ENCODE measurements at regions not wholly inside any gene's neighbourhood (a gene's known extent, or its start where the extent isn't known, plus 50 kb on each side); places are given as distances from the start of the nearest gene placed in this dataset.

DNA sequence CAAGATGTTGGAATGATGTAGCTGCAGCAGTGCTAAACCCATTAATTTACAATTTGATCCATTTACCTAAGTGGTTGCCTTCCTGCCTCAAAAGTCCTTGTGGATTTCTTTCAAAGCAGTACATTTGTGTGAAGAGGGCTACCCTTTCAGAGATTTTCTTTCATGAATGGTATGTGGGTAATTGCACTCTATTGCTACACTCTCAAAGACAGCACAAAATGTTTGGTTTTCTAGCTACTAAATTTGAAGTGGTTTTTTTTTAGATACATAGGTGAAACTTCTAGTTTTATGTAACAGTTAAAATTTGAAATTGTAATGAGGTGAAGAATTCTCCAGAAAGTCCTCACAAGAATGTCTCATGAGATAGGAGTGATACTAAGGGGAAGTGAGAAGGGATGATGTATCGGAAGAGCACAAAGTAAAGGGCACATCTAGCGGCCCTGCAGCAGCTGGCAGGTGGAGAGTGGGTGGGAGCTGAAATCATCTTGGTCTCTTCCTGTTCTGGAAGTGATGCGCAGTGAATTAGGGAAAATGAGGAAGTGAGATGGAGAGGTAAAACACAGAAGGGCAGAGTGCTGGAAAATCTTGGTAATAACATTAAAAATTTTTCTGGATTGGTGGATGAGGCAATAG, 236.8 kb upstream of the MAN1A1 start:
- Mint-ChIP-seq H3K4me1 (ENCODE audit: unreplicated experiment) (peaks cover 2% of the 10 kb centered on the region), H3K27me3 (ENCODE audit: unreplicated experiment) (peaks cover 3% of the 10 kb centered on the region), H3K27ac (ENCODE audit: unreplicated experiment) (no peak overlapping the region), H3K4me3 (ENCODE audit: unreplicated experiment) (no peak overlapping the region), H3K36me3 (ENCODE audit: low read depth, unreplicated experiment) (no peaks in the 10 kb centered on the region), H3K9me3 (ENCODE audit: unreplicated experiment) (no peaks in the 10 kb centered on the region)
- no peak for DNase-seq (ENCODE audit: low spot score)
- TF ChIP-seq, protein P1, sequence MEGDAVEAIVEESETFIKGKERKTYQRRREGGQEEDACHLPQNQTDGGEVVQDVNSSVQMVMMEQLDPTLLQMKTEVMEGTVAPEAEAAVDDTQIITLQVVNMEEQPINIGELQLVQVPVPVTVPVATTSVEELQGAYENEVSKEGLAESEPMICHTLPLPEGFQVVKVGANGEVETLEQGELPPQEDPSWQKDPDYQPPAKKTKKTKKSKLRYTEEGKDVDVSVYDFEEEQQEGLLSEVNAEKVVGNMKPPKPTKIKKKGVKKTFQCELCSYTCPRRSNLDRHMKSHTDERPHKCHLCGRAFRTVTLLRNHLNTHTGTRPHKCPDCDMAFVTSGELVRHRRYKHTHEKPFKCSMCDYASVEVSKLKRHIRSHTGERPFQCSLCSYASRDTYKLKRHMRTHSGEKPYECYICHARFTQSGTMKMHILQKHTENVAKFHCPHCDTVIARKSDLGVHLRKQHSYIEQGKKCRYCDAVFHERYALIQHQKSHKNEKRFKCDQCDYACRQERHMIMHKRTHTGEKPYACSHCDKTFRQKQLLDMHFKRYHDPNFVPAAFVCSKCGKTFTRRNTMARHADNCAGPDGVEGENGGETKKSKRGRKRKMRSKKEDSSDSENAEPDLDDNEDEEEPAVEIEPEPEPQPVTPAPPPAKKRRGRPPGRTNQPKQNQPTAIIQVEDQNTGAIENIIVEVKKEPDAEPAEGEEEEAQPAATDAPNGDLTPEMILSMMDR (IDR thresholded peaks at IDR 0.05; ENCODE audit: unreplicated experiment), result no peak

DNA sequence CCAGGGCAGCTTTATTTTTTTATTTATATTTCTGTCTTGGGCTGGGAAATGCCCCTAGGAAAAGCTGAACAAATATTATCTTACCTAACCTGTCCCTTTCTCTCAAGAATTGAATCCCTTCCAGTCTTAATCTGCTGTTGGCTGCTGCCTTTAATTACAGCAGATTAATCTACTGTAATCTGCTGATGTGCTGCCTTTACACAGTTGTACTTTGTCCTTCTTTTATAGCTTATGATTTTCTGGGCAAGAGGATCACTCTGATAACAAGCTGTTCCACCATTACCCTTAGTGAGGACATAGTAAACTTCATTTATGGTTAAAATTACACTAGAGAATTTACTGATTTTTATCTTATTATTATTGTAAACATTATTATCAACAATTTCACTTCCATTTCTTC, 234.5 kb upstream of the MAN1A1 start:
- no peak overlapping the region for H3K4me3 Mint-ChIP-seq (ENCODE audit: unreplicated experiment)
- TF ChIP-seq, protein P1 (IDR thresholded peaks at IDR 0.05; ENCODE audit: unreplicated experiment), result no peak
- no peaks in the 10 kb centered on the region for H3K36me3 Mint-ChIP-seq (ENCODE audit: low read depth, unreplicated experiment)
- H3K27ac Mint-ChIP-seq (ENCODE audit: unreplicated experiment), result no peak overlapping the region
- H3K9me3 Mint-ChIP-seq (ENCODE audit: unreplicated experiment), result no peaks in the 10 kb centered on the region
- no peaks in the 10 kb centered on the region for H3K4me1 Mint-ChIP-seq (ENCODE audit: unreplicated experiment)
- peaks cover 3% of the 10 kb centered on the region for H3K27me3 Mint-ChIP-seq (ENCODE audit: unreplicated experiment)
- DNase-seq (ENCODE audit: low spot score), result no peak

DNA sequence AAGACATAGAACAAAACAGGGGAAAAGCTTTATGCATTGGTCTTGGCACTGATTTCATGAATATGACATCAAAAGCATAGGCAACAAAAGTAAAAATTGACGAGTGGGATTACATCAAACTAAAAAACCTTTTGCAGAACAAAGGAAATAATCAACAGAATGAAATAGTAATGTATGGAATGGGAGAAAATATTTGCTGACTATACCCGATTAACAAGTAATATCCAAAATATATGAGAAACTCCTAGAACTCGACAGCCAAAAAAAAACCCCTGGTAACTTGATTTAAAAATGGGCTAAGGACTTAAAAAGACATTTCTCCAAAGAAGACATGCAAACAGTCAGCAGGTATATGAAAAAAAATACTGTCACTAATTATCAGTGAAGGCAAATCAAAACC, 231.7 kb upstream of the MAN1A1 start:
- Mint-ChIP-seq H3K9me3 (ENCODE audit: unreplicated experiment) (no peaks in the 10 kb centered on the region), H3K27ac (ENCODE audit: unreplicated experiment) (no peak overlapping the region), H3K4me1 (ENCODE audit: unreplicated experiment) (no peaks in the 10 kb centered on the region), H3K4me3 (ENCODE audit: unreplicated experiment) (no peak overlapping the region), H3K36me3 (ENCODE audit: low read depth, unreplicated experiment) (no peaks in the 10 kb centered on the region), H3K27me3 (ENCODE audit: unreplicated experiment) (no peaks in the 10 kb centered on the region)
- no peak for DNase-seq (ENCODE audit: low spot score)
- TF ChIP-seq, protein P1 (IDR thresholded peaks at IDR 0.05; ENCODE audit: unreplicated experiment), result no peak

DNA sequence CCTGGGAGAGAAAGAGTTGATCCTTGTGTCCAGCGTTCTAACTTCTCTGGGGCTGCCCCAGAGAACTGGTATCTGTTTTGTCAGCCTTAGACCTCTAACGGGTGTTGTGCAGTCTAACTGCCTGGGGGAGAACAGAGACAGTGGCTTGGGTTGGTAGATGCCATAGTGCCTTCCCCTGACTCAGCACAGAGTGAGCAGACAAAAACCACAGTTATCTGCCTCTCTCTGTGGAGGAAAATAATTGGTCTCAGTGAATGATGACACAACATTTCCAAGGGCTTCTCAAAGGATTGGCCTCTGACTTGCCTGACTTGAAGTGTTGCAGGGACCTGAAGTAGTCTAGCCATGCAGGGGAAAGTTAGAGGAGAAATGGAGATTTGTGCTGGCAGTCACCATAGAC, 226.2 kb upstream of the MAN1A1 start:
- DNase-seq (ENCODE audit: low spot score), result no peak
- no peaks in the 10 kb centered on the region for H3K36me3 Mint-ChIP-seq (ENCODE audit: low read depth, unreplicated experiment)
- no peaks in the 10 kb centered on the region for H3K9me3 Mint-ChIP-seq (ENCODE audit: unreplicated experiment)
- no peak overlapping the region for H3K4me3 Mint-ChIP-seq (ENCODE audit: unreplicated experiment)
- no peaks in the 10 kb centered on the region for H3K4me1 Mint-ChIP-seq (ENCODE audit: unreplicated experiment)
- H3K27me3 Mint-ChIP-seq (ENCODE audit: unreplicated experiment), result no peaks in the 10 kb centered on the region
- no peak overlapping the region for H3K27ac Mint-ChIP-seq (ENCODE audit: unreplicated experiment)
- TF ChIP-seq, protein P1 (IDR thresholded peaks at IDR 0.05; ENCODE audit: unreplicated experiment), result no peak

DNA sequence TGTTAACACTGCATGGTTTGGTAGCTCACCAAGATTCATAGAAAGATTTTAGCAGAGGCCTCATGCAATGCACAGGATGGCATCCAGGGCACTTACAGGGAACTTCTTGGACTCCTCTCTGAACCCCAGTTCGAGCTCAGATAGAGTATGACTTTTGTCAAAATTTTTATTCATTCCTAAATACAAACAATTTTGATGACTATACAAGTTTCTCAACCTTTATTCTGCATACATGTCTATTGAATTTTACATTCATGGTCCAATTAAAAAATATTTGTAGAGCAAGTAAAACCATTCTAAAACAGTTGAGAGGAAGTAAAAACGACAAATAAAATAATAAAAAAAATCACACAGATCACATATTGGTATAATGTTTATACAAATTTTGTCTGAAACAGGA, 219.0 kb upstream of the MAN1A1 start:
- Mint-ChIP-seq H3K4me1 (ENCODE audit: unreplicated experiment) (no peaks in the 10 kb centered on the region), H3K9me3 (ENCODE audit: unreplicated experiment) (no peaks in the 10 kb centered on the region), H3K36me3 (ENCODE audit: low read depth, unreplicated experiment) (no peaks in the 10 kb centered on the region), H3K27me3 (ENCODE audit: unreplicated experiment) (no peaks in the 10 kb centered on the region), H3K4me3 (ENCODE audit: unreplicated experiment) (no peak overlapping the region), H3K27ac (ENCODE audit: unreplicated experiment) (no peak overlapping the region)
- TF ChIP-seq, protein P1 (IDR thresholded peaks at IDR 0.05; ENCODE audit: unreplicated experiment), result no peak
- DNase-seq (ENCODE audit: low spot score), result no peak

All from endothelial cell (in vitro differentiated cells).